ENCODE measurements at regions not wholly inside any gene's neighbourhood (a gene's known extent, or its start where the extent isn't known, plus 50 kb on each side); places are given as distances from the start of the nearest gene placed in this dataset.
"Not testable (repeated sequence)": the region's sequence is repeated elsewhere in the genome, so short reads cannot be mapped to it uniquely, and the experiment has no call there.

GRCh38 chr3:152198665-152199064 lies 70.1 kb upstream of the MBNL1 start:
- peak; percentile 22 for DNase-seq

- no peak for DNase-seq
Observed at GRCh38 chr3:152199102-152199840, 69.5 kb upstream of the MBNL1 start.

- no peak for DNase-seq
Observed at GRCh38 chr3:152200476-152201420, 68.0 kb upstream of the MBNL1 start.

GRCh38 chr3:152202976-152203626 lies 65.6 kb upstream of the MBNL1 start:
- DNase-seq = no peak

- DNase-seq = no peak
Observed at GRCh38 chr3:152203652-152204051, 65.1 kb upstream of the MBNL1 start.

- DNase-seq = no peak
Observed at GRCh38 chr3:152204218-152204617, 64.5 kb upstream of the MBNL1 start.

GRCh38 chr3:152205097-152205593 lies 63.6 kb upstream of the MBNL1 start:
- peak; percentile 38 for DNase-seq

- DNase-seq = no peak
Observed at GRCh38 chr3:152206243-152206760, 62.4 kb upstream of the MBNL1 start.

GRCh38 chr3:152208439-152208838 lies 60.3 kb upstream of the MBNL1 start:
- DNase-seq = no peak

- no peak for DNase-seq
Observed at GRCh38 chr3:152209060-152209459, 59.7 kb upstream of the MBNL1 start.

GRCh38 chr3:152209776-152210175 lies 59.0 kb upstream of the MBNL1 start:
- DNase-seq = no peak

- no peak for DNase-seq
Observed at GRCh38 chr3:152210697-152211096, 58.0 kb upstream of the MBNL1 start.

GRCh38 chr3:152211655-152212054 lies 57.1 kb upstream of the MBNL1 start:
- no peak for DNase-seq

GRCh38 chr3:152213203-152213602 lies 55.5 kb upstream of the MBNL1 start:
- DNase-seq = no peak

GRCh38 chr3:152213938-152214337 lies 54.8 kb upstream of the MBNL1 start:
- no peak for DNase-seq

GRCh38 chr3:152216960-152217865 lies 51.5 kb upstream of the MBNL1 start:
- DNase-seq = not testable (repeated sequence)

GRCh38 chr3:152218602-152219001 lies 50.1 kb upstream of the MBNL1 start:
- no peak for DNase-seq

Measured in midbrain (tissue), 1 donor.